DMS53 treated with DMSO at 0.1 percent for 48 hours (cell line): ENCODE measurements at regions not wholly inside any gene's neighbourhood (a gene's known extent, or its start where the extent isn't known, plus 50 kb on each side); places are given as distances from the start of the nearest gene placed in this dataset.
"Not testable (repeated sequence)": the region's sequence is repeated elsewhere in the genome, so short reads cannot be mapped to it uniquely, and the experiment has no call there.

Experiments used
- DNase-seq: peaks from one replicate; lab custom pipeline; 2025; ENCODE audit not compliant: unreplicated experiment; lab: John Stamatoyannopoulos, UW

DNA sequence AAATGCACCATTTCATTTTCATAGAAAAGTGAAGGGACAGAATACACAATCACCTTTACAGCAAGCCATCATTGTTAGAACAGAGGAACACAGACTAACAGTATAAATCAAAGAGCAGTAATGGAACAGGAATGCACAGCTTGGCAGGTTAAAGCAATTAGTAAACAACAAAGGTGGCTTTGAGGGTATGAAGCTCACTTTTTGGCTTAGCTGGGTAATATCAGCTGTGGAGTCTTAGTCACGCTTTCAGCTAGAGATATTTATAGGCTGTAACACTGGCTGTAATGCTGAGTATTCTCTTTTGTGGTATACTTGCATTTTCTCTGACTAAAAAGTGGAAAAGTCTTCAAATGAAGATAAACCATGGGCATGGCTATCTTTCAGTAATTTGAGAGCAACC, 1780.5 kb downstream of the LRRC4C start:
- DNase-seq: no peak

DNA sequence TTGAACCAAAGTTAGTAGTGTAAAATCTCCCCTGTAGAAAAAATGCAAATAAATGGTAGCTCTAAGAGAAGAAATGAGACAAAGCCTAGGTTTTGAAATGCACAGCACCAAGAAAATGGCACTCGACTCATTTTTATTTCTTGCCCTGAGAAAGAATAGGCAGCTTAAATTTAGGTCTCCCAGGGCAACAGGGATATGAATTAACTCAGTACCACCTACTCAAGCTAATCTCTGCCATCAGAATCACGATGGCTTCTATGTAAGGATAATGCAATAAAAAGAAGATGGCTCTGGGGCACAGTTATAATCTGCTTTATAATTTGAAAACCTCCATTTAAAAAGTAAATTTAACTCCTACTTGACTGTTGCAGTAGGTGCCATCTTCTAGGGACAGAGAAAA, 1784.3 kb downstream of the LRRC4C start:
- DNase-seq: no peak

GRCh38 chr11:39674761-39675160, 1784.7 kb downstream of the LRRC4C start:
- DNase-seq: no peak

DNA sequence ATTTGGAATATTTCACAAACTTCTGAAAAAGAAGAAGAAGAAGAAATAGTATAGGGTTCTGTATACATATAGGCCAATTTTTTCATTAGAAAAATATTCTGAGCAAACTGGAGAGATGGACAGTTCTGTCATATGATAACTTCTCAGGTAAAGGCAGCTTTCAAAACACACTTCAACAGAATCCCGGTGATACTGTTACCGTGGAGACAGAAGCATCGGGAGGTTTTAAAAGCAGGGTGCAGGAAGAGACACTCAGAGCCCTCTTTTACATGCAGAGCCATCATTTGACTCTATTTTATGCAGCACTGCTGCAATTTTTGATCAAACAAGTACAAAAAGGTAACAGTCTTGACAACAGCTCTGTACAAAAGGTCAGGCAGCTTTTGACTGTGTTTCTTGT, 1785.4 kb downstream of the LRRC4C start:
- DNase-seq: no peak

DNA sequence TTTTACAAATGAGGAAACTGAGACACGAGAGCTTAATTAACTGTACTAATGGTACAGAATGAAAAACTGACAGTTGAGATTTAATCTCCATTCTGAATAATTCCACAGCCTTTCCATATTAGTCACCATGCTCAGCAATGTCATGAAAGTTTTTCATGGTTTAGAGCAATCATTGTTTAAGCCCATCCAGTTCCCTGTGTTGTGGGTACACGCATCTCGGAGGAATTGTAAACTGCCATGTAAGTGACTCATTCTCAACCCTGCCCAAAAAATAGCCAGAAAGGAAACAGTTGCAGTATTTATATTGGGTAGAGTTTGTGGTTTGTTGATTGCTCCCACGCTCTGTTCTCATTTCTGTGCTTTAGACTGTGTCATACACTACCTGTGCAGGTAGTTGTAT, 1790.8 kb downstream of the LRRC4C start:
- DNase-seq: no peak

DNA sequence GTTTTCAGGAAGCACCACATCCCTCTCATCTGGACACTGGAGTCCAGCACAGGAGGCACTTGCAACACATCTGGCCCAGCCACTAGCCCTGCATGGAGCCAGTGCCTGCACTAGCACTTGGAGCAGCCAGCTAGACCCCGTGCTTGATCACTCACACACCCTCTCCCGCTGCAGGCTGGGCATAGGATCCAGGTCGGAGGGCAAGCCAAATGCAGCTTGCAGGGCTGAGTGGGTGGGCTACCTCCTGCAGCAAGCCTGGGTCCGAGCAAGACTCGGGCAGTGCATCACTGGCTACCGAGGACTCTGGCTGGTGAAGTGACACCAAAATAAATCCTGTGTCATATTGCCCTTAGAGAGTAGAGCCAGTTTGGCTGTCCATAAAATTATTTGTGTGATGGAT, 1795.4 kb downstream of the LRRC4C start:
- DNase-seq: no peak

- DNase-seq: no peak
Measured at GRCh38 chr11:39661890-39662289, 1797.6 kb downstream of the LRRC4C start.

DNA sequence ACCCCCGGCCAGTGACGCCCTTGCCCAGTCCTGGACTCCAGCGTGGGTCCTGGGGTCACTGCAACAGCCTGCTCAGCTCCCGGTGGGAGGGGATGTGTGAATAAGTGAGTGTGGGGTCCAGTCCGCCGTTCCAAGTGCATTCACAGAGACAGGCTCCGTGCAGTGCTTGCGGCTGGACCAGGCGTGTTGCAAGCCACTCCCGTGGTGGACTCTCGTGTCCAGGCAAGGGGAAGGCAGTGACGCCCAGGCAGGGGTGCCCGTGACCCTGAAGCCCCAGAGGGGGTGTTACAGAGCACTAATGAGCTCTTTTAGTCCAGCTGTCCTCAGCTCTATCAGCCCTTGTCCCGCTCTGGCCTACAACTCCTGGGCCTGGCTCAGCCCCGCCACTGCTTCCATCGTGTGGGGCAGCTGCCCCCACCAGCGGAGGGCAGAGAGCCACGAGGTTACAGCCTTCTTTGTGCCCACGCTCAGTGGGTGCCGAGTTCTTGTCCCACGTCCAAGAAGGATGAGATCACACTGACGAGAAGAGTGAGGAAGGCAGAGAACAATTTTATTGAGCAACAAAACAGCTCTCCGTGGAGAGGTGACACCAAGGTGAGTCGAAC, 1807.5 kb downstream of the LRRC4C start:
- no peak for DNase-seq

GRCh38 chr11:39641751-39642150, 1817.7 kb downstream of the LRRC4C start:
- no peak for DNase-seq

- DNase-seq: no peak
Measured at GRCh38 chr11:39630365-39630764, 1829.1 kb downstream of the LRRC4C start.

GRCh38 chr11:39628311-39628710, 1831.1 kb downstream of the LRRC4C start:
- no peak for DNase-seq

DNA sequence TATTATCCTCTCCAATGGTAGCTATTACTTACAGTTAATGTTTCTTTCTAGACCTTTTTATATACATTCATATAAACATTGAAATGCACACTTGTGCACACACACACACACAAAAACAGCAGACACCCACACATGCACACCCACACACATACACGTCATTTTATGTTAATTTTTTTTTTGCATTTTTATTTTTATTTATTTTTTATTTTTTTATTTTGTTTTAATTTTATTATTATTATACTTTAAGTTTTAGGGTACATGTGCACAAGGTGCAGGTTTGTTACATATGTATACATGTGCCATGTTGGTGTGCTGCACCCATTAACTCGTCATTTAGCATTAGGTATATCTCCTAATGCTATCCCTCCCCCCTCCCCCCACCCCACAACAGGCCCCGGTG, 1839.1 kb downstream of the LRRC4C start:
- DNase-seq: not testable (repeated sequence)

DNA sequence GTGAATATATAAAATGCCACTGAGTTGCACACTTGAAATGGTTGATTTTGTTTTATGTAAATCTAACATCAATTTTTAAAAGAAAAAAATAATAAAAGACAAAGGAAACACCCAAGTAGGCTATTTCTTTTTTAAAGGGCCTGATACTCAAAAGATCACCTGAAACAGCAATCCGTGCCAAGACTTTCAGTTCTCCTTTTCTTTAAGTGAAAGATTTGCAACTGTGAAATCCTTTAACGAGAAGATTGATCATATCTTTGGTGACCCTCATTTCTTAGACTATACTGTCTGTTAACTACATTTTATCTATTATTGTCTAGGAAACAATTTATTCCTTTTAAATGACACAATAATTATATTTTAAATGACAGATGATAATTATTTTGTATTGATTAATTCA, 1841.5 kb downstream of the LRRC4C start:
- no peak for DNase-seq

DNA sequence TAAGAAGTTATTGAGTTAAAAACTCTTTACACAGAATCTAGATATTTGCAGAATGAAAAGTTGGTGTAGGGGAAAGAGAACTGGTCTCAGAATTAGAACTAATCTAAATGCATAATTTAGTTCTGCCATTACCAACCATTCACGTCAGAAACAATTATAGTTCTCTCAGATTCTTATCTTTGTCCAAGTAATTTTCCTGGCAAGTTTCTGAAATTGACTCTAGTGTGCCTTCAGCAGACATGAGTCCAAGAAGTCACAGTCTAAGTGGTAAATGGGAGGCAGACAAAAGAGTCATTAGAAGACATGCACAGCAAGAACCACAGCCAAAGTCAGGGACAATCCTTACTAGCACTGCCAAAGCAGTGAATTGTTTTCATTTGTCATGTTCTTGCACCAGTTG, 1870.1 kb downstream of the LRRC4C start:
- DNase-seq: no peak

- DNase-seq: no peak
Measured at GRCh38 chr11:39586036-39586435, 1873.4 kb downstream of the LRRC4C start.

GRCh38 chr11:39571081-39571480, 1888.4 kb downstream of the LRRC4C start:
- DNase-seq: no peak

GRCh38 chr11:39570526-39570925, 1888.9 kb downstream of the LRRC4C start:
- DNase-seq: no peak

- DNase-seq: no peak
Measured at GRCh38 chr11:39569789-39570188, 1889.7 kb downstream of the LRRC4C start.

- DNase-seq: no peak
Measured at GRCh38 chr11:39542460-39542859, 1917.0 kb downstream of the LRRC4C start.

- peak; percentile 59 for DNase-seq
Measured at GRCh38 chr11:39541945-39542351, 1917.5 kb downstream of the LRRC4C start.

- peak; percentile 37 for DNase-seq
Measured at GRCh38 chr11:39536323-39536722, 1923.1 kb downstream of the LRRC4C start.
